ENCODE measurements at regions not wholly inside any gene's neighbourhood (a gene's known extent, or its start where the extent isn't known, plus 50 kb on each side); places are given as distances from the start of the nearest gene placed in this dataset.
"Not testable (repeated sequence)": the region's sequence is repeated elsewhere in the genome, so short reads cannot be mapped to it uniquely, and the experiment has no call there.

DNA sequence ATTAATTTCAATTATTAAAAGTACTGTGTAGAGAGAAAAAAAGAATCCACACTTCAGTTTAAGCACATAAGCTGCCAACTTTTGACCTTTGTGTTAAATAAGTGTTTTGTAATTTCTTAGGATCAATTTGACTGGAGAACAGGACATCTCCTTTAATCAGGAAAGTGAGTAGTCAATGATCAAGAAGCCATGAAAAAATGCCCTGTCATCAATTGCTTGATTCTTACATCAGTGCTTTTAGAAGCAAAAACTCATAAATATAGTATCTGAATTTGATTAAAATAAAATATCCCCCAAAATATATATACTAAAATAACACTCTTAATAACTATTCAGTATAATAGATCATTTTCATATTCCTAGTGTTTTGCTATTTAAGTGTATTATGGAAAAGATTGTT is 409.0 kb downstream of the TAFA4 start:
- POLR2A ChIA-PET: no interaction called here
- H3K36me3 Mint-ChIP-seq (ENCODE audit: insufficient read depth, unreplicated experiment): no peaks in the 10 kb centered on the region
- intact Hi-C loops (cut with micrococcal nuclease; ENCODE audit: unreplicated experiment): no loop called here

DNA sequence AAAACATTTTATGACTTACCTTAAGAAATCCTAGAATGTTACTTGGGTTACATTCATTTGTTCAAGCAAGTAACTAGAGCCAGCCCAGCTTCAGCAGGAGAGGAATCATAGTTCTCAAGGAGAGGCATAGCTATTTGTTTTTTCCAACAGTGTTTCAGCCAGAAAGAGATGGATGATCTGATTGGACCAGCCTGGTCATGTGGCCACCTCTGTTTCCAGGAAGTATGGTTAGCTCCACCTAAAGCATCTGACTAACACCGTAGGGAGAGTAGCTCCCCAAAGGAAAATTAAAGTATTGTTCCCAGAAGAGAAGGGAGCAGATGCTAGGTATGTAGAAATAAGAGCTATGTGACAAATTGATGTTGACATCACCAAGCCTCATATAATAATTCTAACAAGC is 417.1 kb downstream of the TAFA4 start:
- Mint-ChIP-seq H3K27ac (ENCODE audit: unreplicated experiment) (no peak overlapping the region), H3K36me3 (ENCODE audit: insufficient read depth, unreplicated experiment) (no peaks in the 10 kb centered on the region), H3K9me3 (ENCODE audit: unreplicated experiment) (no peaks in the 10 kb centered on the region), H3K4me3 (ENCODE audit: unreplicated experiment) (no peak overlapping the region), H3K27me3 (ENCODE audit: insufficient read depth, unreplicated experiment) (no peaks in the 10 kb centered on the region), H3K4me1 (ENCODE audit: low read depth, unreplicated experiment) (no peaks in the 10 kb centered on the region)
- Histone ChIP-seq H3K36me3 (ENCODE audit: control insufficient read depth, insufficient read depth, low read length) (no peaks in the 10 kb centered on the region), H3K9me3 (no peaks in the 10 kb centered on the region), H3K4me3 (ENCODE audit: low read depth, low read length) (no peak overlapping the region), H3K27me3 (replicated peaks; ENCODE audit: control insufficient read depth, insufficient read depth, low read length) (no peaks in the 10 kb centered on the region), H3K4me1 (no peaks in the 10 kb centered on the region)
- BruUV-seq (replicated peaks): no TSS peak
- DNase-seq: no peak
- CTCF ChIA-PET: no interaction called here
- no peak for TF ChIP-seq CTCF (IDR thresholded peaks at IDR 0.05; ENCODE audit: insufficient read depth in 1 of 2, low read depth in 1 of 2, low read length in 1 of 2, severe bottlenecking in 1 of 2, unreplicated experiment in 1 of 2)
- POLR2A ChIA-PET: no interaction called here
- intact Hi-C loops (cut with micrococcal nuclease; ENCODE audit: unreplicated experiment): no loop called here

More for the DNA sequence above, 409.0 kb downstream of the TAFA4 start:
- Mint-ChIP-seq H3K4me3 (ENCODE audit: unreplicated experiment) (no peak overlapping the region), H3K9me3 (ENCODE audit: unreplicated experiment) (no peaks in the 10 kb centered on the region), H3K4me1 (ENCODE audit: low read depth, unreplicated experiment) (no peaks in the 10 kb centered on the region), H3K27me3 (ENCODE audit: insufficient read depth, unreplicated experiment) (no peaks in the 10 kb centered on the region), H3K27ac (ENCODE audit: unreplicated experiment) (no peak overlapping the region)
- H3K4me3 ChIP-seq (ENCODE audit: low read depth, low read length): no peak overlapping the region
- no peaks in the 10 kb centered on the region for H3K36me3 ChIP-seq (ENCODE audit: control insufficient read depth, insufficient read depth, low read length)
- no peak for TF ChIP-seq CTCF (IDR thresholded peaks at IDR 0.05; ENCODE audit: insufficient read depth in 1 of 2, low read depth in 1 of 2, low read length in 1 of 2, severe bottlenecking in 1 of 2, unreplicated experiment in 1 of 2)
- no peaks in the 10 kb centered on the region for H3K27me3 ChIP-seq (replicated peaks; ENCODE audit: control insufficient read depth, insufficient read depth, low read length)
- no TSS peak for BruUV-seq (replicated peaks)
- no peak for DNase-seq
- no peaks in the 10 kb centered on the region for H3K9me3 ChIP-seq
- CTCF ChIA-PET: no interaction called here
- no peaks in the 10 kb centered on the region for H3K4me1 ChIP-seq

GRCh38 chr3:68504201-68504600 is 428.1 kb downstream of the TAFA4 start:
- no peak for TF ChIP-seq CTCF (IDR thresholded peaks at IDR 0.05; ENCODE audit: insufficient read depth in 1 of 2, low read depth in 1 of 2, low read length in 1 of 2, severe bottlenecking in 1 of 2, unreplicated experiment in 1 of 2)
- Mint-ChIP-seq H3K9me3 (ENCODE audit: unreplicated experiment) (no peaks in the 10 kb centered on the region), H3K27ac (ENCODE audit: unreplicated experiment) (no peak overlapping the region), H3K36me3 (ENCODE audit: insufficient read depth, unreplicated experiment) (no peaks in the 10 kb centered on the region), H3K4me3 (ENCODE audit: unreplicated experiment) (no peak overlapping the region), H3K4me1 (ENCODE audit: low read depth, unreplicated experiment) (no peaks in the 10 kb centered on the region), H3K27me3 (ENCODE audit: insufficient read depth, unreplicated experiment) (peaks cover 2% of the 10 kb centered on the region)
- POLR2A ChIA-PET: no interaction called here
- no peaks in the 10 kb centered on the region for H3K27me3 ChIP-seq (replicated peaks; ENCODE audit: control insufficient read depth, insufficient read depth, low read length)
- no peaks in the 10 kb centered on the region for H3K36me3 ChIP-seq (ENCODE audit: control insufficient read depth, insufficient read depth, low read length)
- DNase-seq: no peak
- no TSS peak for BruUV-seq (replicated peaks)
- H3K9me3 ChIP-seq: no peaks in the 10 kb centered on the region
- H3K4me3 ChIP-seq (ENCODE audit: low read depth, low read length): no peak overlapping the region
- intact Hi-C loops (cut with micrococcal nuclease; ENCODE audit: unreplicated experiment): no loop called here
- CTCF ChIA-PET: no interaction called here
- H3K4me1 ChIP-seq: no peaks in the 10 kb centered on the region

DNA sequence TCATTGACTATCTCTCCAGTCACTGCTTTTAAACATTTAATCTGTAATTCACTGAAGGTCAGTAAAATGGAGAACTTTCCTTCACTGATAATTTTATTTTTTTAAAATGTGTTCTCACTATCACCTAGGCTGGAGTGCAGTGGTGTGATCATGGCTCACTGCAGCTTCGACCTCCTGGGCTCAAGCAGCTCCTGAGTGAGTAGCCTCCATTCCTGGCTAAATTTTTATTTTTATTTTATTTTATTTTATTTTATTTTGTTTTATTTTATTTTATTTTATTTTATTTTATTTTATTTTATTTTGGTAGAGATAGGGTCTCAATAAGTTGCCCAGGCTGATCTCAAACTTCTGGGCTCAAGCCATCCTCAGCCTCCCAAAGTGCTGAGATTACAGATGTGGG is 446.5 kb downstream of the TAFA4 start:
- H3K4me3 Mint-ChIP-seq (ENCODE audit: unreplicated experiment); DNase-seq; POLR2A ChIA-PET; BruUV-seq (replicated peaks); H3K9me3 ChIP-seq; H3K27me3 ChIP-seq (replicated peaks; ENCODE audit: control insufficient read depth, insufficient read depth, low read length); CTCF ChIA-PET; H3K36me3 ChIP-seq (ENCODE audit: control insufficient read depth, insufficient read depth, low read length); H3K4me1 Mint-ChIP-seq (ENCODE audit: low read depth, unreplicated experiment); H3K27ac Mint-ChIP-seq (ENCODE audit: unreplicated experiment); H3K9me3 Mint-ChIP-seq (ENCODE audit: unreplicated experiment); H3K27me3 Mint-ChIP-seq (ENCODE audit: insufficient read depth, unreplicated experiment); H3K36me3 Mint-ChIP-seq (ENCODE audit: insufficient read depth, unreplicated experiment); intact Hi-C loops (cut with micrococcal nuclease; ENCODE audit: unreplicated experiment); H3K4me3 ChIP-seq (ENCODE audit: low read depth, low read length); H3K4me1 ChIP-seq: not testable (repeated sequence)
